ENCODE measurements at regions not wholly inside any gene's neighbourhood (a gene's known extent, or its start where the extent isn't known, plus 50 kb on each side); places are given as distances from the start of the nearest gene placed in this dataset.
"Not testable (repeated sequence)": the region's sequence is repeated elsewhere in the genome, so short reads cannot be mapped to it uniquely, and the experiment has no call there.

DNA sequence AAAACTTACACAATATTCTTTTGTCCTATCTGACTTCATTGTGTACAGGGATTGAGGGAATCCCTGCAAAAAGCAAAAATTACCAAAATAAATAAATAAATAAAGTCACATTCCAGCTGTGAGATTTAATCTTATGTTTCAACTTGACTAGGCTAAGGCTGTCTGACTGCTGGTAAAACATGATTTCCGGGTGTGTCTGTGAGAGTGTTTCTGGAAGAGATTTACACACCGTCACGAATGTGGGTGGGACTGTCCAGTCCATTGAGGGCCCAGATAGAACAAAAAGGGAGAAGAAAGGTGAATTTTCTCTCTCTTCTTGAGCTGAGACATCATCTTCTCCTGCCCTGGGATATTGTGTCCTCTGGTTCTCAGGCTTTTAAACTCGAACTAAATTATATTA lies 166.1 kb downstream of the LIG4 start:
- intact Hi-C loops (cut with DNase I) = no loop called here
- Histone ChIP-seq H3K9me3 (no peaks in the 10 kb centered on the region), H3K27me3 (no peaks in the 10 kb centered on the region), H3K4me1 (no peaks in the 10 kb centered on the region), H3K27ac (replicated peaks in 1 of 4) (no peak overlapping the region), H3K36me3 (no peaks in the 10 kb centered on the region), H3K4me3 (no peak overlapping the region)
- TF ChIP-seq POLR2AphosphoS5 (IDR thresholded peaks at IDR 0.05) = no peak
- TF ChIP-seq EP300 (IDR thresholded peaks at IDR 0.05) = no peak
- no peak for TF ChIP-seq POLR2A (IDR thresholded peaks at IDR 0.05; ENCODE audit: low read depth)
- 61% methylated on average over 4 of the region's 4 CpGs for WGBS
- no peak for DNase-seq (ENCODE audit: extremely low spot score)

GRCh38 chr13:108044954-108045353 lies 170.4 kb downstream of the LIG4 start:
- Histone ChIP-seq H3K27ac (replicated peaks in 1 of 4) (no peak overlapping the region), H3K4me1 (no peaks in the 10 kb centered on the region), H3K4me3 (no peak overlapping the region), H3K36me3 (no peaks in the 10 kb centered on the region), H3K9me3 (no peaks in the 10 kb centered on the region), H3K27me3 (no peaks in the 10 kb centered on the region)
- DNase-seq (ENCODE audit: extremely low spot score) = no peak
- TF ChIP-seq POLR2A (IDR thresholded peaks at IDR 0.05; ENCODE audit: low read depth) (no peak), POLR2AphosphoS5 (IDR thresholded peaks at IDR 0.05) (no peak), CTCF (IDR thresholded peaks at IDR 0.05) (no peak), EP300 (IDR thresholded peaks at IDR 0.05) (no peak)
- WGBS = 20% methylated on average over 1 of the region's 1 CpG
- intact Hi-C loops (cut with DNase I) = no loop called here

DNA sequence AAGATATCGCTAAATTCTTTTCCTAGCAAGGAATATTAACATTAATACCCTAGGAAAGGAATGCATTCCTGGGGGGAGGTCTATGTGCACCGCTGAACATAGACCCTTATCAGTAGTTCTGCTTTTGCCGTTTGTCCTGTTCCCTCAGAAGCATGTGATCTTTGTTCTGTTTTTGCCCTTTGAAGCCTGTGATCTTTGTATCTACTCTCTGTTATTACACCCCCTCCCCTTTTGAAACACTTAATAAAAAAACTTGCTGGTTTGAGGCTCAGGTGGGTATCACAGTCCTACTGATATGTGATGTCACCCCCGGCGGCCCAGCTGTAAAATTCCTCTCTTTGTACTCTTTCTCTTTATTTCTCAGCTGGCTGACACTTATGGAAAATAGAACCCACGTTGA lies 172.5 kb downstream of the LIG4 start:
- WGBS = 78% methylated on average over 6 of the region's 6 CpGs
- H3K4me3 ChIP-seq; intact Hi-C loops (cut with DNase I); H3K27me3 ChIP-seq; H3K4me1 ChIP-seq; DNase-seq (ENCODE audit: extremely low spot score); H3K9me3 ChIP-seq; H3K27ac ChIP-seq (replicated peaks in 1 of 4); H3K36me3 ChIP-seq: not testable (repeated sequence)

DNA sequence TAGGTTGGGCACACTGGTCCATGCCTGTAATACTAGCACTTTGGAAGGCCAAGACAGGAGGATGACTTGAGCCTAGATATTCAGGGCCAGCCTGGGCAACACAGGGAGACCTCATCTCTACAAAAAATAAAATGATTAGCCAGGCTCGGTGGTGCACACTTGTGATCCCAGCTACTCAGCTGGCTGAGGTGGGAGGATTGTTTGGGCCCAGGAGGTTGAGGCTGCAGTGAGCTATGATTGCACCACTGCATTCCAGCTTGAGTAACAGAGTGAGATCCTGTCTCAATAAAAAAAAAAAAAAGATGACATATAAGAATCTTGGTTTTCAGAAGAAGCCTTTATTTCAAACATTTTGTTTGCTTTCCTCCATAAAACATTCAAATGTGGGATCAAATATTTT lies 178.0 kb downstream of the LIG4 start:
- Histone ChIP-seq H3K36me3 (no peaks in the 10 kb centered on the region), H3K27me3 (no peaks in the 10 kb centered on the region), H3K27ac (replicated peaks in 1 of 4) (no peak overlapping the region), H3K4me3 (no peak overlapping the region), H3K9me3 (no peaks in the 10 kb centered on the region), H3K4me1 (no peaks in the 10 kb centered on the region)
- WGBS = 71% methylated on average over 1 of the region's 1 CpG
- no peak for TF ChIP-seq EP300 (IDR thresholded peaks at IDR 0.05)
- TF ChIP-seq CTCF (IDR thresholded peaks at IDR 0.05) = no peak
- TF ChIP-seq POLR2AphosphoS5 (IDR thresholded peaks at IDR 0.05) = no peak
- TF ChIP-seq POLR2A (IDR thresholded peaks at IDR 0.05; ENCODE audit: low read depth) = no peak
- intact Hi-C loops (cut with DNase I) = no loop called here
- DNase-seq (ENCODE audit: extremely low spot score) = no peak

DNA sequence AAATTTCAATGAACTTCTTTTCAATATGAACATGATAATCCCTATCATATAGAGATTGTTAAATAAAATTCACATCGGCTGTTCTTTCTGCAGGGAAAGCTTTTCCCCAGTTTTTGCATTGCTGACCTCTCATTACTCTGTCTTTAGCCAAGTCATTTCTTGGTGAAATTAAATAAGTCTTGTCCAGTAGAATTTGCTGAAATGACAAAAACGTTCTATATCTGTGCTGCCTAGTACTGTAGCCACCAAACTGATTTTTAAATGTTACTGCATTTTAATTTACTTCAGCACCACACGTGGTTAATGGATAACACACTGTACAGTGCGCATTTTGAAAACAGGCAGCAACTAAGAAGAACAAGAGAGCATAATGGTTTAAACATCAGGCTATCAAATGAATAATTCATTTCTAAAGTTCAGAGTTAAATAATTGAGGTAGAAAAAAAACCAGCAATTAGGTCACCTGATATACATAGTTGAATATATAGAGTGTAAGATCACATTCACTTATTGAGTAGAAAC lies 178.9 kb downstream of the LIG4 start:
- Histone ChIP-seq H3K4me3 (no peak overlapping the region), H3K27ac (replicated peaks in 1 of 4) (no peak overlapping the region), H3K36me3 (no peaks in the 10 kb centered on the region), H3K9me3 (no peaks in the 10 kb centered on the region), H3K4me1 (no peaks in the 10 kb centered on the region), H3K27me3 (no peaks in the 10 kb centered on the region)
- intact Hi-C loops (cut with DNase I) = no loop called here
- TF ChIP-seq POLR2A (IDR thresholded peaks at IDR 0.05; ENCODE audit: low read depth) (no peak), POLR2AphosphoS5 (IDR thresholded peaks at IDR 0.05) (no peak), EP300 (IDR thresholded peaks at IDR 0.05) (no peak), CTCF (IDR thresholded peaks at IDR 0.05) (no peak)
- DNase-seq (ENCODE audit: extremely low spot score) = no peak
- 67% methylated on average over 4 of the region's 4 CpGs for WGBS

DNA sequence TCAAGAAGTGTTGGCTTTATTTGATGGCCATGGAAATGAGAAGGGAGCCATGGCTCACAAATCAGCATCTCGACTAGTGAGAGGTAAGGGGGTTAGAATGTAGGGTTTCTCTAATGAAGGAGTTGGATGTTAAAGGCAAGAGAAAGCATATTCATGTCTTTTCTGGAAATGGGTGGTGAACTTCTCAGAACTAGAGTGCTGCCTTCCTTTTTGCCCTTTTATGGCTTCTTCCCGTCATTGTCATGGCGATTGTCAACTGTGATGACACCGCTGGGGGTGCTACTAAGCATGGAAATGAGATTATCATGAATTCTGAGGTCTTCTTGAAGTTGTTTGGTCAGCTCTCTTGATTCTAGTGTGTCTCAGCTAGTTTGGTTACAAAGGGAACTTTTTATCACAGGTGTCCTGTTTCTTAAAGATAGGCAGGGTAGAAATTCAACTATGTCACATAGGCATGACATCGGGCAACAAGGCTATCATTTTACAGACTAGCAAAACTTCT lies 180.4 kb downstream of the LIG4 start:
- intact Hi-C loops (cut with DNase I) = no loop called here

More for the DNA sequence above, 180.4 kb downstream of the LIG4 start:
- Histone ChIP-seq H3K36me3 (no peaks in the 10 kb centered on the region), H3K27ac (replicated peaks in 1 of 4) (no peak overlapping the region), H3K27me3 (no peaks in the 10 kb centered on the region), H3K9me3 (no peaks in the 10 kb centered on the region), H3K4me3 (no peak overlapping the region), H3K4me1 (no peaks in the 10 kb centered on the region)
- DNase-seq (ENCODE audit: extremely low spot score) = no peak
- 95% methylated on average over 5 of the region's 5 CpGs for WGBS
- TF ChIP-seq EP300 (IDR thresholded peaks at IDR 0.05) (no peak), POLR2A (IDR thresholded peaks at IDR 0.05; ENCODE audit: low read depth) (no peak), POLR2AphosphoS5 (IDR thresholded peaks at IDR 0.05) (no peak), CTCF (IDR thresholded peaks at IDR 0.05) (no peak)
